ENCODE measurements at regions not wholly inside any gene's neighbourhood (a gene's known extent, or its start where the extent isn't known, plus 50 kb on each side); places are given as distances from the start of the nearest gene placed in this dataset.

- intact Hi-C loops (cut with DNase I, micrococcal nuclease) = no loop called here
- H3K27me3 Mint-ChIP-seq = no peaks in the 10 kb centered on the region
- H3K4me3 ChIP-seq (ENCODE audit: low read length) = no peak overlapping the region
- peaks cover 9% of the 10 kb centered on the region for H3K4me1 Mint-ChIP-seq (ENCODE audit: low read depth)
- no peaks in the 10 kb centered on the region for H3K36me3 ChIP-seq (ENCODE audit: insufficient read depth, low read length)
- no peaks in the 10 kb centered on the region for H3K36me3 Mint-ChIP-seq (ENCODE audit: low read depth)
- ATAC-seq (ENCODE audit: poor library complexity) (no peak), DNase-seq (no peak)
- no peaks in the 10 kb centered on the region for H3K27me3 ChIP-seq (ENCODE audit: control insufficient read depth in 1 of 2, insufficient read depth in 2 of 2, low read length in 2 of 2)
- no peaks in the 10 kb centered on the region for H3K9me3 ChIP-seq (ENCODE audit: control insufficient read depth in 1 of 2, insufficient read depth in 1 of 2, low read length in 2 of 2)
- CTCF ChIA-PET = no interaction called here
- no peak overlapping the region for H3K4me3 Mint-ChIP-seq
- H3K4me1 ChIP-seq (ENCODE audit: insufficient read depth, low read length) = no peaks in the 10 kb centered on the region
- H3K27ac ChIP-seq (ENCODE audit: low read depth in 1 of 2, low read length in 2 of 2) = no peak overlapping the region
- no peaks in the 10 kb centered on the region for H3K9me3 Mint-ChIP-seq
- POLR2A ChIA-PET = no interaction called here
- TF ChIP-seq CTCF (IDR thresholded peaks at IDR 0.05) = no peak
- no peak overlapping the region for H3K27ac Mint-ChIP-seq
Measured at GRCh38 chr3:177690306-177690705, 493.0 kb upstream of the TBL1XR1 start.

- ChIA-PET CTCF (no interaction called here), POLR2A (no interaction called here)
- ATAC-seq (ENCODE audit: poor library complexity) = no peak
- no peaks in the 10 kb centered on the region for H3K36me3 Mint-ChIP-seq (ENCODE audit: low read depth)
- Histone ChIP-seq H3K27me3 (ENCODE audit: control insufficient read depth in 1 of 2, insufficient read depth in 2 of 2, low read length in 2 of 2) (no peaks in the 10 kb centered on the region), H3K4me1 (ENCODE audit: insufficient read depth, low read length) (no peaks in the 10 kb centered on the region), H3K36me3 (ENCODE audit: insufficient read depth, low read length) (no peaks in the 10 kb centered on the region), H3K4me3 (ENCODE audit: low read length) (no peak overlapping the region), H3K27ac (ENCODE audit: low read depth in 1 of 2, low read length in 2 of 2) (no peak overlapping the region), H3K9me3 (ENCODE audit: control insufficient read depth in 1 of 2, insufficient read depth in 1 of 2, low read length in 2 of 2) (no peaks in the 10 kb centered on the region)
- no peaks in the 10 kb centered on the region for H3K9me3 Mint-ChIP-seq
- H3K4me3 Mint-ChIP-seq = no peak overlapping the region
- TF ChIP-seq CTCF (IDR thresholded peaks at IDR 0.05) = no peak
- DNase-seq = no peak
- H3K4me1 Mint-ChIP-seq (ENCODE audit: low read depth) = peaks cover 9% of the 10 kb centered on the region
- H3K27ac Mint-ChIP-seq = no peak overlapping the region
- H3K27me3 Mint-ChIP-seq = no peaks in the 10 kb centered on the region
- intact Hi-C loops (cut with DNase I, micrococcal nuclease) = no loop called here
Measured at GRCh38 chr3:177692304-177692975, 495.2 kb upstream of the TBL1XR1 start.

- Mint-ChIP-seq H3K27ac (no peak overlapping the region), H3K36me3 (ENCODE audit: low read depth) (no peaks in the 10 kb centered on the region), H3K4me1 (ENCODE audit: low read depth) (peaks cover 9% of the 10 kb centered on the region), H3K9me3 (no peaks in the 10 kb centered on the region), H3K4me3 (no peak overlapping the region), H3K27me3 (no peaks in the 10 kb centered on the region)
- no peak for DNase-seq
- POLR2A ChIA-PET = interaction anchor here (0.6 kb wide), 1 partner anchor 435 kb away, joined by 3 read pairs; no protein-coding TSS in a partner anchor
- intact Hi-C loops (cut with DNase I, micrococcal nuclease) = no loop called here
- no peak overlapping the region for H3K4me3 ChIP-seq (ENCODE audit: low read length)
- no peaks in the 10 kb centered on the region for H3K36me3 ChIP-seq (ENCODE audit: insufficient read depth, low read length)
- no peaks in the 10 kb centered on the region for H3K9me3 ChIP-seq (ENCODE audit: control insufficient read depth in 1 of 2, insufficient read depth in 1 of 2, low read length in 2 of 2)
- no peaks in the 10 kb centered on the region for H3K27me3 ChIP-seq (ENCODE audit: control insufficient read depth in 1 of 2, insufficient read depth in 2 of 2, low read length in 2 of 2)
- TF ChIP-seq CTCF (IDR thresholded peaks at IDR 0.05) = no peak
- no peak for ATAC-seq (ENCODE audit: poor library complexity)
- no peak overlapping the region for H3K27ac ChIP-seq (ENCODE audit: low read depth in 1 of 2, low read length in 2 of 2)
- CTCF ChIA-PET = no interaction called here
- H3K4me1 ChIP-seq (ENCODE audit: insufficient read depth, low read length) = no peaks in the 10 kb centered on the region
Measured at GRCh38 chr3:177693616-177694264, 496.5 kb upstream of the TBL1XR1 start.
